PC-9 (cell line): ENCODE measurements at regions not wholly inside any gene's neighbourhood (a gene's known extent, or its start where the extent isn't known, plus 50 kb on each side); places are given as distances from the start of the nearest gene placed in this dataset.

Source experiments
- BruUV-seq: library from RNA; stranded (reverse); fragments of 400-500 nt; replicated peaks from 2 replicates; lab custom pipeline; 2021; lab: Mats Ljungman, UMichigan
- CTCF ChIA-PET: fragments of 300-600 bp; sonication (Branson Sonifier 250); formaldehyde crosslinking; loops from one replicate; lab custom pipeline; 2022; ENCODE audit warnings: antibody characterized with exemption; lab: Charles Lee
- POLR2A ChIA-PET: fragments of 300-600 bp; sonication (Branson Sonifier 250); formaldehyde crosslinking; loops from one replicate; lab custom pipeline; 2022; ENCODE audit warnings: antibody characterized with exemption; ENCODE audit not compliant: unreplicated experiment; lab: Charles Lee
- DNase-seq, 2 experiments: peaks; one replicate each; pipeline versions ENCODE4 v3.0.0 to v3.0.0-alpha.2; 2015 to 2022; ENCODE audit warnings: mixed read lengths in 1 of 2
- H2AFZ ChIP-seq: fragments of 200-600 bp; sonication (generic); 2 replicates; pipeline ENCODE4 v1.8.1; 2017; ENCODE audit warnings: antibody characterized with exemption
- H3F3A ChIP-seq: fragments of 200-600 bp; sonication (generic); 2 replicates; pipeline ENCODE4 v1.8.1; 2017; ENCODE audit warnings: antibody characterized with exemption, mild to moderate bottlenecking, low read depth; ENCODE audit not compliant: insufficient read depth
- H3K27ac ChIP-seq: fragments of 200-600 bp; sonication (generic); 2 replicates; pipeline ENCODE4 v1.6.1; 2016; ENCODE audit warnings: mixed run types
- H3K27me3 ChIP-seq: fragments of 200-600 bp; sonication (generic); 2 replicates; pipeline ENCODE4 v1.6.1; 2016; ENCODE audit warnings: low read depth, mixed run types; ENCODE audit not compliant: insufficient read depth
- H3K36me3 ChIP-seq: fragments of 200-600 bp; sonication (generic); 2 replicates; pipeline ENCODE4 v1.6.1; 2016; ENCODE audit warnings: low read depth, mixed run types
- H3K4me1 ChIP-seq: fragments of 200-600 bp; sonication (generic); replicated peaks from 2 replicates; pipeline ENCODE4 v1.6.1; 2016; ENCODE audit warnings: mixed run types; ENCODE audit not compliant: insufficient read depth
- H3K4me2 ChIP-seq: fragments of 200-600 bp; sonication (generic); 2 replicates; pipeline ENCODE4 v1.6.1; 2017; ENCODE audit warnings: mixed run types
- H3K4me3 ChIP-seq: fragments of 200-600 bp; sonication (generic); 2 replicates; pipeline ENCODE4 v1.6.1; 2016; ENCODE audit warnings: mixed run types
- H3K79me2 ChIP-seq: fragments of 200-600 bp; sonication (generic); 2 replicates; pipeline ENCODE4 v1.6.1; 2017; ENCODE audit warnings: low read depth, mixed run types
- H3K9me2 ChIP-seq: fragments of 200-600 bp; sonication (generic); 2 replicates; pipeline ENCODE4 v1.8.1; 2017; ENCODE audit warnings: mild to moderate bottlenecking; ENCODE audit not compliant: insufficient read depth
- H3K9me3 ChIP-seq: fragments of 200-600 bp; sonication (generic); 2 replicates; pipeline ENCODE4 v1.8.1; 2016; ENCODE audit warnings: low read depth; ENCODE audit not compliant: insufficient read depth
- H4K20me1 ChIP-seq: fragments of 200-600 bp; sonication (generic); 2 replicates; pipeline ENCODE4 v1.8.1; 2017; ENCODE audit not compliant: insufficient read depth
- CTCF ChIP-seq: fragments of 200-600 bp; sonication (generic); conservative IDR thresholded peaks from 2 replicates; pipeline ENCODE4 v1.6.1; 2017; ENCODE audit warnings: mixed run types, antibody characterized with exemption, mild to moderate bottlenecking, moderate library complexity
- EZH2 ChIP-seq: fragments of 200-600 bp; sonication (generic); IDR thresholded peaks from 2 replicates; pipeline ENCODE4 v1.8.0; 2017; ENCODE audit warnings: antibody characterized with exemption, low read depth
- intact Hi-C: fragments of 100-400 bp; cut with micrococcal nuclease; formaldehyde crosslinking; loops from one replicate; pipeline ENCODE4 v1.10.0; 2022; ENCODE audit not compliant: unreplicated experiment

DNA sequence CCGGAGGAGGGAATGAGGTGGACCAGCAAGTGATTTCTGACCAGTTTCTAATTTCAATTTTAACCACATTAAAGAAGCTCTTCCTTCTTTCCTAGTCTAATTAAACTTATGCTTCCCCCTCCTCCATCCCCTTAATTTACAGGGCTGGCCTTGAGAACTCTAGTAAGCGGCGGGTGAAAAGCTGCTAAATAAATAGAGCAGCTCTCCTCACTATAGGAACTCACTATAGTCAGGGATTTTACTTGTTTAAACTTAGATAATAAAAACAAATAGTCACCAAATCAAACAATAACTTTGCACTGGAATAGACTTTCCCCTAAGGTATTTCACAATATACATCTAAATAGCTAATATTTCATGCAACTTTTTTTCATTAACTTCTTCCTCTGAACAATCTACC is 1838.2 kb upstream of the PRR20A start:
- no peaks in the 10 kb centered on the region for H4K20me1 ChIP-seq
- ChIA-PET CTCF (no interaction called here), POLR2A (no interaction called here)
- no peak for DNase-seq
- no peak overlapping the region for H3K4me3 ChIP-seq
- no peak overlapping the region for H3K4me2 ChIP-seq
- no peak overlapping the region for H3K27ac ChIP-seq
- H3K79me2 ChIP-seq = no peaks in the 10 kb centered on the region
- H3K36me3 ChIP-seq = no peaks in the 10 kb centered on the region
- no peaks in the 10 kb centered on the region for H3K9me3 ChIP-seq
- H3K4me1 ChIP-seq = no peaks in the 10 kb centered on the region
- H3K27me3 ChIP-seq = no peaks in the 10 kb centered on the region
- intact Hi-C loops = no loop called here
- no peak for TF ChIP-seq EZH2
- TF ChIP-seq CTCF = no peak
- H3K9me2 ChIP-seq = 0 out of 2 replicates have a peak, but pooled peaks cover 4% of the 10 kb centered on the region
- BruUV-seq = no TSS peak
- H3F3A ChIP-seq = no peaks in the 10 kb centered on the region
- no peak overlapping the region for H2AFZ ChIP-seq

GRCh38 chr13:55307909-55308308 is 1832.8 kb upstream of the PRR20A start:
- Histone ChIP-seq H3K79me2 (no peaks in the 10 kb centered on the region), H3K4me2 (no peak overlapping the region), H3K27me3 (no peaks in the 10 kb centered on the region), H3K9me2 (no peaks in the 10 kb centered on the region), H3K4me1 (no peaks in the 10 kb centered on the region), H3F3A (no peaks in the 10 kb centered on the region), H3K9me3 (no peaks in the 10 kb centered on the region), H3K27ac (no peak overlapping the region), H2AFZ (no peak overlapping the region), H3K4me3 (no peak overlapping the region), H4K20me1 (no peaks in the 10 kb centered on the region), H3K36me3 (no peaks in the 10 kb centered on the region)
- no peak for DNase-seq
- intact Hi-C loops = no loop called here
- ChIA-PET POLR2A (no interaction called here), CTCF (no interaction called here)
- BruUV-seq = no TSS peak
- TF ChIP-seq CTCF (no peak), EZH2 (no peak)

DNA sequence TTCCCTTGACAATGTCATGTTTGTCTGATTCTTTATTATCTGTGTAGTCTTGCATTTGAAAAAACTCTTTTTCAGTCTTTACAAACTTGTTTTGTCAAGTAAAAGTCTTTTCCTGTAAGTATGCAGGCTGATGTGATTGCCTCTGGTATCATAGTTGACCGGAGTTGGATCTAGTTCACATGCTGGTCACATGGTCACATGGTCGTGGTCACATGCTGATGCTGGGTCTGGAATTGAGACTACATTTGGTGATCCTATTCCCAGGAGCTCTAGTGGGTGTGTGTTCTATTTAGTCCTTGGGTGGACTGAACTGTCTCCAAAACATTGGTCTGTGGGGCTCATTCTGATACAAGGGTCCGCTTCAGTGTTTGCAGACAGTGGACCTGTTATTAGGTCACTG is 1798.8 kb upstream of the PRR20A start:
- Histone ChIP-seq H3K4me3 (no peak overlapping the region), H3K27ac (no peak overlapping the region), H3K79me2 (no peaks in the 10 kb centered on the region), H3K4me2 (no peak overlapping the region), H3K4me1 (no peaks in the 10 kb centered on the region), H2AFZ (no peak overlapping the region), H3K36me3 (no peaks in the 10 kb centered on the region), H3K9me2 (no peaks in the 10 kb centered on the region; the same call in 1 of the 2 replicates), H3K27me3 (no peaks in the 10 kb centered on the region), H3F3A (no peaks in the 10 kb centered on the region), H4K20me1 (no peaks in the 10 kb centered on the region; the same call in 1 of the 2 replicates), H3K9me3 (no peaks in the 10 kb centered on the region)
- CTCF ChIA-PET = no interaction called here
- DNase-seq = no peak
- BruUV-seq = no TSS peak
- POLR2A ChIA-PET = no interaction called here
- TF ChIP-seq EZH2 = no peak
- no peak for TF ChIP-seq CTCF
- intact Hi-C loops = no loop called here
